Bronchial epithelial cell (primary cell): ENCODE measurements at regions not wholly inside any gene's neighbourhood (a gene's known extent, or its start where the extent isn't known, plus 50 kb on each side); places are given as distances from the start of the nearest gene placed in this dataset.

Source experiments
- DNase-seq: peaks from one replicate; pipeline ENCODE4 v3.0.0-alpha.2; 2010; ENCODE audit warnings: low read depth
- FAIRE-seq: peaks from 2 replicates; lab custom pipeline; 2011; peaks lifted over from hg19 to GRCh38; lab: Jason Lieb, UNC
- H3K27me3 ChIP-seq: 2 replicates; pipeline ENCODE4 v1.5.1; 2011; ENCODE audit warnings: low read length; ENCODE audit not compliant: control insufficient read depth, insufficient read depth
- H3K36me3 ChIP-seq: 2 replicates; pipeline ENCODE4 v1.5.1; 2011; ENCODE audit warnings: low read length; ENCODE audit not compliant: control insufficient read depth, insufficient read depth
- H3K4me3 ChIP-seq: 2 replicates; pipeline ENCODE4 v1.5.1; 2011; ENCODE audit warnings: mild to moderate bottlenecking, low read depth, low read length, control low read depth
- TF ChIP-seq, protein P1 (sequence below): IDR thresholded peaks from 2 replicates; pipeline ENCODE4 v1.5.1; 2011; ENCODE audit warnings: mild to moderate bottlenecking, moderate library complexity, low read length, control low read depth, inconsistent platforms; ENCODE audit not compliant: insufficient read depth, severe bottlenecking

DNA sequence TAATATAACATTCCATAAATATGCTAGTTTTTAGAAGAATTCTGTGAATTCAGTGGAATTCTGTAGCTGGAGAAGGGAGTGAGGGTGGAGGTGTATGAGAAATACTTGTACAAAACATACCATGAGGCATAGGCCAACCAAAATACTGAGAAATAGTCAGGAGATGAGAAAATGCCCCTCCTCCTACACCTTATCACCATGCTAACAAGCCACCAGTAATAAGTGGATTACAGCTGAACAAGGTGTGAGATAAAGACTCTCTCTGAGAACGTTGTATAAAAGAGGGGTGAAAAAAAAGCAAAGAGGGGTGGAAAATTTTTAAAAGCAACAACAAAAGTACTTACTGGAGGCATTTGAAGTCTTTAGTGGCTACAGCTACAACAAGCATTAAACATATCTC lies 90.4 kb upstream of the IGFBP3 start:
- FAIRE-seq: no peak
- no peaks in the 10 kb centered on the region for H3K36me3 ChIP-seq
- DNase-seq: no peak
- H3K4me3 ChIP-seq: no peak overlapping the region
- TF ChIP-seq, protein P1, sequence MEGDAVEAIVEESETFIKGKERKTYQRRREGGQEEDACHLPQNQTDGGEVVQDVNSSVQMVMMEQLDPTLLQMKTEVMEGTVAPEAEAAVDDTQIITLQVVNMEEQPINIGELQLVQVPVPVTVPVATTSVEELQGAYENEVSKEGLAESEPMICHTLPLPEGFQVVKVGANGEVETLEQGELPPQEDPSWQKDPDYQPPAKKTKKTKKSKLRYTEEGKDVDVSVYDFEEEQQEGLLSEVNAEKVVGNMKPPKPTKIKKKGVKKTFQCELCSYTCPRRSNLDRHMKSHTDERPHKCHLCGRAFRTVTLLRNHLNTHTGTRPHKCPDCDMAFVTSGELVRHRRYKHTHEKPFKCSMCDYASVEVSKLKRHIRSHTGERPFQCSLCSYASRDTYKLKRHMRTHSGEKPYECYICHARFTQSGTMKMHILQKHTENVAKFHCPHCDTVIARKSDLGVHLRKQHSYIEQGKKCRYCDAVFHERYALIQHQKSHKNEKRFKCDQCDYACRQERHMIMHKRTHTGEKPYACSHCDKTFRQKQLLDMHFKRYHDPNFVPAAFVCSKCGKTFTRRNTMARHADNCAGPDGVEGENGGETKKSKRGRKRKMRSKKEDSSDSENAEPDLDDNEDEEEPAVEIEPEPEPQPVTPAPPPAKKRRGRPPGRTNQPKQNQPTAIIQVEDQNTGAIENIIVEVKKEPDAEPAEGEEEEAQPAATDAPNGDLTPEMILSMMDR: no peak
- H3K27me3 ChIP-seq: no peaks in the 10 kb centered on the region

DNA sequence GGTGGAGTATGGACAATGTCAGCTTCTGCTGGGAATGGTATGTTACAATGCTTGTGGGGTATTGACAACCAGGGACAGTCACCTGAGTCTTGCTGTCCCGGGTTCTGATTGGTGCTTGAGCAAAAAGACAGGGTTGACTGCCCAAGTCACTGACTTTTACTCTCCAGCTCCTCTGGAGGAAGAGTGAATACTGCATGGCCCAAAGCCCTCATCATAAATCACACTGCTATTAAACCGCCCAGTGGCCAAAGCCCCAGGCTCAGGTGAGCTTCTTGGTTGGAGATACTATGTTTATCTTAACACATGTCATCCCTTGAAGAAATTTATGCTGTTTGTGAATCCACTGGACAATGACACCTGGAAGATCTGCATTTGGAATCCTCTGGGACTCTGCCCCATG lies 90.0 kb upstream of the IGFBP3 start:
- Histone ChIP-seq H3K27me3 (no peaks in the 10 kb centered on the region), H3K36me3 (no peaks in the 10 kb centered on the region), H3K4me3 (no peak overlapping the region)
- TF ChIP-seq, protein P1: no peak
- FAIRE-seq (no peak), DNase-seq (no peak)

DNA sequence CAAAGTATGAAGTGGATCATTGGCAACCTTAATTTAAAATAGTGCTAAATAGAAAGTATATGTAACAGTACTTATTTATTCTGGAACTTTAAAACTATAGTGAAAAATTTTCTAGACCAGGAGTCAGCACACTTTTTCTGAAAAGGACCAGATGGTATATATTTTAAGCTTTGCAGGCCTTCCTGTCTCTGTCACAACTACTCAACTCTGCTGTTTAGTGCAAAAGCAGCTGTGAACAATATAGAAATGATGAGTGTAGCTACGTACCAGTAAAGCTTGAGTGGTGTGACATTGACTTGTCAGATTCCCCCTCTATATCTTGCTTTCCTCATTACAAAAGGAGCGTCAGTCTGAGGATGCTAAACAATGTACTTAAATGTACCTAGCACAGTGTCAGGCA lies 88.1 kb upstream of the IGFBP3 start:
- H3K36me3 ChIP-seq: no peaks in the 10 kb centered on the region
- no peaks in the 10 kb centered on the region for H3K27me3 ChIP-seq
- no peak for DNase-seq
- no peak overlapping the region for H3K4me3 ChIP-seq
- no peak for FAIRE-seq
- TF ChIP-seq, protein P1: no peak

DNA sequence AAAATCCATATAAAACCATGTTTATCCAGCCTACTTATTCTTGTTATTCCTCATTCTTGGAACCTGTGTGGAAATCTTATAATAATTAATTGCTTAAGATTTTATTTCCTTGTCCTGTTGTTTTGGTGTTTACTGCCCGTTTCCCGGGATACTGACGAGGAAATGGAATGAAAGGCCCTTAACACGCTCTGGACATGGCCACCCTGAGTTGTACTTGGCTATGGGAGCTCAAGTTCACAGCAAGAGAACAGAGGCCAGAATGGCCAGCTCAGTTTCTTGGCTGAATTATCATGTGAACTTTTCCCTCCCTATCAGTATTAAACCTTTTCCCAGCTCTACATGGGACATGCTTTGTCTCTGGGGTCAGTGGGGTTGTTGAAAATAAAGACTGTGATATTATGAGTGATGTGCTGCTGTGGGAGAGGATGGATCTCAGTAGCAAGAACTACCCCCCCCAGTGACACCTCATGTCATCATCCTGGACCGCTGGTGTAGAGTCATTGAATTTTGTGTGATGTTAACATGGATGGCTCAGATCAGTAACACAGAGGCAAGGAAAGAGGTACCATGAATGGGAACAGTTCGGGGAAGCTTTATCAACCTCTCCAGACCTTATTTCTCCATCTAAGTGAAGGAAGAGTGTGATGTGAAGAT lies 87.0 kb upstream of the IGFBP3 start:
- TF ChIP-seq, protein P1: no peak
- no peak for FAIRE-seq

DNA sequence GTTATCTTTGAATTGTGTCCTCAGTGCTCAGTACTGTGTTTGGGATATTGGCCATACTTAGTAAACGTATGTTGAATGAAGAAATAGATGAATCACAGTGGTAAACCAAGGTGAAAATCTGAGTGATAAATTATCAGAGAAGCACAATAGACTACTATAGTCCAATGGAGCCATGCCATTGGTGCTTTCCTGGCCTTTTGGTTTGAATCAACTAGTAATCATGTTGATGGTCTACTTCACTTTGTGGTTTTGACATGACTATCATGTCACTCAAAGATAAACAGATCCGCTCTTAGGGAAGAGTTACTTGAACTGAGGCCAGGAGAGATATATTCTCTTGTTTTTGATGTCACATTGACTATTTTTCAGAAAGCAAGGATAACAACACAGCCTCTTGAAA lies 86.1 kb upstream of the IGFBP3 start:
- TF ChIP-seq, protein P1: no peak
- no peak for DNase-seq
- no peak for FAIRE-seq
- Histone ChIP-seq H3K27me3 (no peaks in the 10 kb centered on the region), H3K4me3 (no peak overlapping the region), H3K36me3 (no peaks in the 10 kb centered on the region)

More for the DNA sequence above, 87.0 kb upstream of the IGFBP3 start:
- no peaks in the 10 kb centered on the region for H3K36me3 ChIP-seq
- H3K4me3 ChIP-seq: no peak overlapping the region
- H3K27me3 ChIP-seq: no peaks in the 10 kb centered on the region
- DNase-seq: no peak

DNA sequence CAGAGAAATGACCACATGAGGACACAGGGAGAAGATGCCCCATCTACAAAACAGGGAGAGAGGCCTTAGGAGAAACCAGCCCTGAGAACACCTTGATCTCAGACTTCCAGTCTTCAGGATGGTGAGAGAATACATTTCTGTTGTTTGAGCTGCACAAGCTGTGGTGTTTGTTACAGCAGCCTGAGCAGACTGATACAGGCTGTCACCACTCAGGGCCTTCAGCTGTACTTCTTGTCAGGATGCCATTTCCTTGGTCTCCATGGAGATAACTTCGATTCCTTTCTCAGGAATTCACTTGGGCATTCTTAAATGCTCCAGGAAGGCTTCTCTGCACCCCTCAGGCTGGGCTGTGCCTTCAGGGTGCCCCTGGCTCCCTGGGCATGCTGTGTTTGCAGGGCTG lies 85.7 kb upstream of the IGFBP3 start:
- TF ChIP-seq, protein P1: no peak
- Histone ChIP-seq H3K27me3 (no peaks in the 10 kb centered on the region), H3K4me3 (no peak overlapping the region), H3K36me3 (no peaks in the 10 kb centered on the region)
- DNase-seq (no peak), FAIRE-seq (no peak)
